Urothelium cell line (cell line): ENCODE measurements at regions not wholly inside any gene's neighbourhood (a gene's known extent, or its start where the extent isn't known, plus 50 kb on each side); places are given as distances from the start of the nearest gene placed in this dataset.
"Not testable (repeated sequence)": the region's sequence is repeated elsewhere in the genome, so short reads cannot be mapped to it uniquely, and the experiment has no call there.

ENCODE experiments used
- DNase-seq: peaks from one replicate; pipeline ENCODE4 v3.0.0; 2011; ENCODE audit warnings: low spot score, mixed read lengths
- FAIRE-seq: peaks from 2 replicates; lab custom pipeline; 2011; peaks lifted over from hg19 to GRCh38; lab: Jason Lieb, UNC

- FAIRE-seq, result no peak
Observed at GRCh38 chr12:17369556-17369955, 720.4 kb downstream of the RERGL start.

GRCh38 chr12:17361224-17361623 lies 728.8 kb downstream of the RERGL start:
- FAIRE-seq (no peak), DNase-seq (no peak)

More at GRCh38 chr12:17369556-17369955, 720.4 kb downstream of the RERGL start:
- DNase-seq, result no peak

- FAIRE-seq, result no peak
Observed at GRCh38 chr12:17358835-17359234, 731.2 kb downstream of the RERGL start.

GRCh38 chr12:17357396-17357795 lies 732.6 kb downstream of the RERGL start:
- no peak for DNase-seq
- no peak for FAIRE-seq

More at GRCh38 chr12:17358835-17359234, 731.2 kb downstream of the RERGL start:
- no peak for DNase-seq

- FAIRE-seq (no peak), DNase-seq (no peak)
Observed at GRCh38 chr12:17352164-17352563, 737.8 kb downstream of the RERGL start.

GRCh38 chr12:17348311-17348710 lies 741.7 kb downstream of the RERGL start:
- no peak for DNase-seq
- no peak for FAIRE-seq

- no peak for FAIRE-seq
- no peak for DNase-seq
Observed at GRCh38 chr12:17344649-17345048, 738.7 kb upstream of the LMO3 start.

- DNase-seq (no peak), FAIRE-seq (no peak)
Observed at GRCh38 chr12:17342381-17342961, 736.5 kb upstream of the LMO3 start.

GRCh38 chr12:17335487-17335886 lies 729.5 kb upstream of the LMO3 start:
- FAIRE-seq, result no peak
- DNase-seq, result no peak

- FAIRE-seq (no peak), DNase-seq (no peak)
Observed at GRCh38 chr12:17334784-17335183, 728.8 kb upstream of the LMO3 start.

GRCh38 chr12:17333287-17333686 lies 727.3 kb upstream of the LMO3 start:
- FAIRE-seq (no peak), DNase-seq (peak; percentile 11)

GRCh38 chr12:17326649-17327048 lies 720.7 kb upstream of the LMO3 start:
- FAIRE-seq (no peak), DNase-seq (no peak)

- FAIRE-seq, result no peak
Observed at GRCh38 chr12:17322090-17322489, 716.1 kb upstream of the LMO3 start.

GRCh38 chr12:17304503-17305347 lies 698.8 kb upstream of the LMO3 start:
- FAIRE-seq (peak; percentile 32), DNase-seq (peak; percentile 20)

More at GRCh38 chr12:17322090-17322489, 716.1 kb upstream of the LMO3 start:
- DNase-seq, result no peak

GRCh38 chr12:17302001-17302400 lies 696.0 kb upstream of the LMO3 start:
- FAIRE-seq (no peak), DNase-seq (no peak)

- DNase-seq, result no peak
- no peak for FAIRE-seq
Observed at GRCh38 chr12:17301544-17301943, 695.6 kb upstream of the LMO3 start.

- DNase-seq, result no peak
- no peak for FAIRE-seq
Observed at GRCh38 chr12:17296882-17297281, 690.9 kb upstream of the LMO3 start.

GRCh38 chr12:17286874-17287273 lies 680.9 kb upstream of the LMO3 start:
- FAIRE-seq, result no peak

GRCh38 chr12:17284873-17285272 lies 678.9 kb upstream of the LMO3 start:
- no peak for DNase-seq
- FAIRE-seq, result no peak

More at GRCh38 chr12:17286874-17287273, 680.9 kb upstream of the LMO3 start:
- no peak for DNase-seq

GRCh38 chr12:17283563-17283962 lies 677.6 kb upstream of the LMO3 start:
- FAIRE-seq, result no peak
- DNase-seq, result no peak

GRCh38 chr12:17282169-17282568 lies 676.2 kb upstream of the LMO3 start:
- not testable (repeated sequence) for DNase-seq, FAIRE-seq

GRCh38 chr12:17278946-17279345 lies 673.0 kb upstream of the LMO3 start:
- no peak for DNase-seq
- FAIRE-seq, result no peak
